ENCODE measurements at regions not wholly inside any gene's neighbourhood (a gene's known extent, or its start where the extent isn't known, plus 50 kb on each side); places are given as distances from the start of the nearest gene placed in this dataset.
A peak's percentile ranks its signal among the peaks of the same experiment; 100 is the strongest.

DNA sequence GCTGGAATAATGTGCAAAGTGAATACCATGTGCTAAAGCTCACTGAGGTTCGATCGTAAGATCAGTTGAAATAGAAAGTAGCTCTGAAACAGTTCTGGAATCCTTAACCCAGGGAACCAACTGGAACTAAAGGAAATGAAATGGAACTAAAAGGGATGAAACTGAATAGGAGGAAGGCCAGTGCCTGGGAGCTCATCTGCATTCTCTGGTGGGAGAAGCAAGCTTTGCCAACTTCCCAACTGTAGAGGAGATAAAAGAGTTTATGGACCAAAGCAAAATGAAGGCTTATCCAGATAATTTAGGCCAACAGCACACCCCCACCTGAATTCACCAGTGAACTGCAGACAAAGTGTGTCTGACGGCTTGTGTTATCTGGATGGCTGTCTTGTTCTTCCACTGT, 188.6 kb upstream of the HABP2 start:
- no peak for DNase-seq (ENCODE audit: low read depth)

DNA sequence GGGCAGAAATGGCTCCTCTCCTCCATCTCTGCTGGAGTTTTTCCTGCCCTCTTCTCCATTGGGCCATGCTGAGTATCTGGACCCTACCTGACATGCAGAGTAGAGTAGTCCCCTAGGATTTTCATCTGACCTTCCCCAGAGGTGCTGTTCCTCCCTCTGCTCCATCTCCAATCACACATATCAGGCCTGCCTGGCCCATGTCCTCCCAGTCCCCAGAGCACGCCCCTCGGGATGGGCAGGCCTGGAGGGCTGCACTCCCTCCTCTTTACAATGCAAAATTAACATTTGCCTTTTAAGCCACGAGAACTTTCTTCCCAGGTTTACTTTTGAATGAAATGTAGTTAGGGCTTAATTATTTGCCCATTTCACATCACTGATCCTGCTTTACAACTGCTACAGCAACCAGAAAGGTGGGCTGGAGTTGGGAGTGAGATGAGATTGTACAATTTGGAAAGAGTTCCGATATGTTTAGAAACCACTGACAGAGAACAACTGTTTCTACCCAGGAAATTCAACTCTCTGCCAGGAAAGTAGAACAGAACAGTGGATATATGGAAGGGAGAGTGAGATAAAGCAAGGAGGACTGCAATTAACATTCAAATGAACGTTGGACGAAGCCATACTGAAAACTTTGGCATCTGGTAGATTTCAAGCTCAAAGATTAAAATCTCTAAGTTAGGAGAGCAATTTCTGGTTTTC, 184.0 kb upstream of the HABP2 start:
- DNase-seq (ENCODE audit: low read depth): no peak

- DNase-seq (ENCODE audit: low read depth): no peak
Observed at GRCh38 chr10:113369365-113369694, 183.5 kb upstream of the HABP2 start.

GRCh38 chr10:113376428-113376827, 176.4 kb upstream of the HABP2 start:
- DNase-seq (ENCODE audit: low read depth): no peak

DNA sequence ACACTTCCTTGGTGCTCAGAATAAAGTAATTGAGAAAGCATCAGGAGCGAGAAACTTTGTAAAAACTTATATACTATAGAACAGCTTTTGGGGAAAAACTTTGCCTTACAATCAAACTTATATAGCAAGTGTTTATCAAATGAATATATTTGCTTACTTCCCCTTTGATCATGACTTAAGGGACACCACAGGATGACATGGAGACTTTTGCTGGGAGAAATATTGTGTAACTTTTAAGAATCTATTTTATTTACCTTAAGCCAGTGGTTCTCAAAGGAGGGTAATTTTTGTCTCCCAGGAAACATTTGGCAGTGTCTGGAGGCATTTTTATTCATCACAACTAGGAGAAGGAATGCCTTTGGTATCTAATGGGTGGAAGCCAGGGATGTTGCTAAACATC, 173.8 kb upstream of the HABP2 start:
- DNase-seq (ENCODE audit: low read depth): no peak

- no peak for DNase-seq (ENCODE audit: low read depth)
Observed at GRCh38 chr10:113381416-113381815, 171.4 kb upstream of the HABP2 start.

DNA sequence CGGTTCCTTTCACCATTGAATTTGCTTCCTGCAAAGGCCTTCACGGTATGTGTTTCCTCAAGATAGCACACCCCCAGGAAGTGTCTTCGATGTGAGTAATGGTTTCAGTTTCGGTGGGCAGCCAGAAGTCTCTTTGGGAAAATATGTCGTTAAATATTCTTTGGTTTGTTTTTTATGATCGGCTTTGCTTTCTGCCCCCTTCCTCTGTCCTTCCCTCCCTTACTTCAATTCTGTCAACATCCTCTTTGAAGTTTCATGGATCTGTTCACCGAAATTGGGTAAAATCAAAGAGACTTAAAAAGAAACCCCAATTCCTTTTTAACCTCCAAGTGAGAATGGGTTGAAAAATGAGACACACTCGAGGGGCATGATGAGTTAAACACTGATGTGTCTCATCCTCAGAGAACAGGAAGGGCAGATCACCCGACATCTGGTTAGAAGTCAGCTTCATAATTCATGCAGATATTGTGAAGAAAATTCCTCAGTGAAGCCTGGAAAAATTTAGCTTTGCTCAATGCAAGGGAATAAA, 170.8 kb upstream of the HABP2 start:
- peak; percentile 85 for DNase-seq (ENCODE audit: low read depth)

GRCh38 chr10:113382691-113383090, 170.2 kb upstream of the HABP2 start:
- DNase-seq (ENCODE audit: low read depth): no peak

GRCh38 chr10:113384181-113384580, 168.7 kb upstream of the HABP2 start:
- no peak for DNase-seq (ENCODE audit: low read depth)

GRCh38 chr10:113385021-113385999, 167.5 kb upstream of the HABP2 start:
- DNase-seq (ENCODE audit: low read depth): peak; percentile 87

DNA sequence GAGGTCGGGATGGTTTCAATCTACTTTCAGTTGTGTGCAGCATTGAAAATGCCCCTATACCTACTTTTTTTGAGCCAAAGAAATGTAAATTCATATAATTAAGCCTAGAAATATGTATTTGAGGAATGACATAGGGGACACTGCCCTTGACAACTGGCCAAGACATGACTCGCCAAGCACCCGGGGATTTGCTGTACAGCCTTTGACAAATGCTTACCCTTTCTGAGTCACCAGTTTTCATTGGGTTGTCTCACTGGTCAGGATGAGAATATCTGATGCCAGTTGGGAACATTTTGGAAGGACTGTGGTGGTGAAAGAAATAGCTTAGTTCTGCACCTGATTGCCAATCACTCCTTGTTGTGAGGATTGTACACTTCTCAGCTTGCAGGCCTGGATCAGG, 166.8 kb upstream of the HABP2 start:
- peak; percentile 72 for DNase-seq (ENCODE audit: low read depth)

DNA sequence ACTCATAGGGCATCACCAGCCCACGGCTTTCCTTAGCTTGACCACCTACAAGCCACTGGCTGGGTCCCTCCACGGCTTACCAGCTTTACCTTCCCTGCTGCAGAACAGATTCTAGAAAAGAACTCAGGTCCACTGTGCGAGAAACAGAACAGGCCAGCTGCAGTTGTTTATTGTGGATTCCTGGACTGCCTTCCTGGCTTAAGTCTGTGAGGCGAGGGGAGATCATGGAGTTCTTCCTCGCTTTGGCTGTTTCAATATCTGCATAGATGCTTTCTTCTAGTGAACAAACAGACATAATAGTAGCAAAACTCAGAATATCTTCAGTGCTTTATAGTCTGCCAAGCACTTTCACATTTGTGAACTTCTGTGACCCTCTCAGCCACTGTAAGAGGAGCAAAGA, 162.9 kb upstream of the HABP2 start:
- DNase-seq (ENCODE audit: low read depth): no peak

DNA sequence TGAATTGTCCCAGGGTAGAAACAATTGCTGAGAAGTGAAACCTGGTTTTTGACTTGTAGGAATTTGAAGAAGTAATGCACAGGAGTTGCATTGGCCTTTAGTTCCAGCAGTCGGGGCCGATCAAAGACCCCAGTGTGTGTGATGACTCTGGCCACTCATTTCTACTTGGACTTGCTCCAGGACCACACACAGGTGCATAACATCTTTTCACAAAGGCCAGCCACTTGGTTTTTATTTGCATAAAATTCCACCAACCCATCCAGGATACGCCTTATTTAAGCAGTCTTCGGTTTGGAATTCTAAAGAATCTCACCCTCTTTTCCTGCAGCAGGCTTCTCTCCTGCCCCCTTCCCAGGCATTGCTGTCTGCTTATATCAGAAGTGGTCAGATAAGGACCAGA, 162.0 kb upstream of the HABP2 start:
- DNase-seq (ENCODE audit: low read depth): no peak

DNA sequence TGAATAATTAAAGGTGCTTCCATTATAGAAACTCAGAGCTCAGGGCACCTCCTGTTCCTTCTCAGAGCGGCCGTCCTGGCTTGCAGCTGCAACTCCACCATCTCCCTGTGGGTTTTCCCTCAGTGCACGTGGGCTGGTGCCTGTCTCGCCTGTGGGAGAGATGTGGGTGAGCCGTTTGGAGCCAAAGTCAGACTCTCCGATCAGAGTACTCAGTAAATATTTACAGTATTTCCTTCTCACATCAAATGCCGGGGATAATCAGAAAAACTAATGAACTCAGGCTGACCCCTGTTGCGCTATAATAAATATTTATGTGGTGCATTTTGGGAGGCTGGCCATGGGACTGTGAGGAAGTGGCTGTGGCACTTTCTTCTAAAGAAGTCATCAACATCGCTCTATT, 155.8 kb upstream of the HABP2 start:
- no peak for DNase-seq (ENCODE audit: low read depth)

- no peak for DNase-seq (ENCODE audit: low read depth)
Observed at GRCh38 chr10:113399065-113399464, 153.8 kb upstream of the HABP2 start.

- no peak for DNase-seq (ENCODE audit: low read depth)
Observed at GRCh38 chr10:113402602-113403001, 150.3 kb upstream of the HABP2 start.

DNA sequence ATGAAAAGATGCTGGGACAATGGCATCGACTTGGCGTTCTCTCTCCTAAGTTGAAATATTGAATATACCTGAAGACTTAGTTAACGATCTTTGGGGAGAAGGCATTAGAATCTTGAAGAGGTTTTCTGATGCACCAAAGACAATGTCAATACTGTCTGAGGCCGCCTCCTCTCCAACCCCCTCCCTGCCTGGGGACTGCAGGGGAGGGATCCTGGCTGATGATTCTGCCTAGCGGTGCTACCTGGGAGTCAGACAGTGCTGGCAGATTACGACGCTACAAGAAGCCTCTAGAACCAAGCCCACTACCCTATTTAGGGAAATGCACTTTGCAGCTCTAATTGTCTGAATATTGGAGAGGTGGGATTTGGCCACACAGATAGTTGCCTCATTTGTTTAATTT, 145.6 kb upstream of the HABP2 start:
- DNase-seq (ENCODE audit: low read depth): no peak

DNA sequence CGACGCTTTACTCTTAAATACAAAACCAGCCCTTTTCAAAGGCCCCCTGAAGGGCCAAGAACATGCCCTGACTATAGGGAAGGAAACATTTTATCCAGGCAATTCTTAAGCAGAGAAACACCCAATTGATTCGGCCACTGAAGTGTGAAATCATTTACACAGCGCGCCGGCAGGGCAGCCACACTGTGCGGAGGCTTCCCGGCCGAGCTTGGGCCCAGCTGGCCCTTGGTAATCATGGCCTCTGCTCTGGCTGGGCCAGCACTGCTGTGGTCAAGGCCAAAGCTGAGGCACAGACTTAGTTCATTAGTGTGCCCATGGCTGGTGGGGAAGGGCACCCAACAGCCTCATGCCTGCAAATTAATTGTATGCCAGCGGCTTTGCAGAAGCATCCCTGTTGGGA, 143.7 kb upstream of the HABP2 start:
- DNase-seq (ENCODE audit: low read depth): no peak

DNA sequence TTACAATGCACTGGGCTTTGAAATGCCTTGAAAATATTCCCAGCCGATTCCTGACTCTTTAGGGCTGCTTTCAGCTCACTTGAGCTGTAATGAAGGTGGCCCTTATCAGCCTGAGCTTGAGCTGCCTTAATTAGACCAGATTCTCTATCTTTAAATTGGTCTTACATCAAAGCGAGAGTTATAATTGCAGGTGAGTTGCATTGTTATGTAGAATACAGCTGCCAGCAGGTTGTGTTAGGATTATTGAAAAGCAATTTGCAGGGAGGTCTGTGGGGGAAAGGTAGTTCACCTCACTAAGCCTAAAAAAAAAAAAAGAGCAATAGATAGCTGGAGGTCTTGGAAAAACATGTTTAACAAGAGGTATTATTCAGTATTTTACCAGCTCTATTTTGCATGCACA, 142.2 kb upstream of the HABP2 start:
- no peak for DNase-seq (ENCODE audit: low read depth)

DNA sequence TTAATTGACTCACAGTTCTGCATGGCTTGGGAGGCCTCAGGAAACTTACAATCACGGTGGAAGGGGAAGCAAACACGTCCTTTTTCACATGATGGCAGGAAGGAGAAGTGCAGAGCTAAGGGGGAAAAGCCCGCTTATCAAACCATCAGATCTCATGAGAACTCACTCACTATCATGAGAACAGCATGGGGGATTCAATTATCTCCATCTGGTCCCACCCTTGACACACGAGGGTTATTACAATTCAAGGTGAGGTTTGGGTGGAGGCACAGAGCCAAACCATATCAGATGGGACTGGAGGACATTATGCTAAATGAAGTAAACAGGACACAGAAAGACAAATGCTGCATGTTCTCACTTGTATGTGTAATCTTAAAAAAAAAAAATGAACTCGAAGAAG, 141.4 kb upstream of the HABP2 start:
- DNase-seq (ENCODE audit: low read depth): no peak

DNA sequence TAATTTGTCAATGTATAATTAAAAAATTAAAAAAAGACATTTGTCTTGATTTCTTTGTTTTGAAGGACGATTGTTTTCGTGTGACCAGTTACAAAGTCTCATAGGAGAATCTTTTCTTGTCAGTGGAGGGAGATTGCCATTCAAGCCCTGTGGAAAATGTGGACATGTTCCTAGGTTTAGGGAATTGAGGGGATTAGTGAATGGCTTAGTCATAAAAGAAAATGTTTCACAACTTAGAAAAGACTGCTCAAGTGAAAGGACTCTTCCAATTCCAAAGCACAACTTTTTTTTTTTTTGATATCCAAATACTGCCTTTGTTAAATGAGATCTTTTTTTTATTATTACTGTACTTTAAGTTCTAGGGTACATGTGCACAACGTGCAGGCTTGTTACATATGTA, 140.7 kb upstream of the HABP2 start:
- no peak for DNase-seq (ENCODE audit: low read depth)

- DNase-seq (ENCODE audit: low read depth): no peak
Observed at GRCh38 chr10:113414543-113414942, 138.3 kb upstream of the HABP2 start.

- peak; percentile 1 for DNase-seq (ENCODE audit: low read depth)
Observed at GRCh38 chr10:113415246-113415645, 137.6 kb upstream of the HABP2 start.
